Ectodermal cell (in vitro differentiated cells): ENCODE measurements at regions not wholly inside any gene's neighbourhood (a gene's known extent, or its start where the extent isn't known, plus 50 kb on each side); places are given as distances from the start of the nearest gene placed in this dataset.

Experiments
- H3K27ac ChIP-seq: 2 replicates; pipeline ENCODE4 v1.7.0; 2013; ENCODE audit warnings: mild to moderate bottlenecking, low read depth, low read length; ENCODE audit not compliant: insufficient read depth, poor library complexity, severe bottlenecking
- H3K27me3 ChIP-seq: 2 replicates; pipeline ENCODE4 v1.7.0; 2013; ENCODE audit warnings: mild to moderate bottlenecking, low read length; ENCODE audit not compliant: insufficient read depth, control insufficient read depth, poor library complexity, severe bottlenecking
- H3K36me3 ChIP-seq: one replicate; pipeline ENCODE4 v1.7.0; 2013; ENCODE audit warnings: low read length; ENCODE audit not compliant: control insufficient read depth, insufficient read depth
- H3K4me1 ChIP-seq: one replicate; pipeline ENCODE4 v1.7.0; 2013; ENCODE audit warnings: low read length; ENCODE audit not compliant: control insufficient read depth, insufficient read depth
- H3K4me3 ChIP-seq: 2 replicates; pipeline ENCODE4 v1.7.0; 2013; ENCODE audit warnings: low read depth, low read length, control low read depth; ENCODE audit not compliant: insufficient read depth
- H3K9me3 ChIP-seq: 2 replicates; pipeline ENCODE4 v1.7.0; 2013; ENCODE audit warnings: mild to moderate bottlenecking, low read length, moderate library complexity; ENCODE audit not compliant: control insufficient read depth
- WGBS, 2 experiments: methylation state at CpG; one replicate each; pipeline ENCODE4 v1.1.7; 2013; ENCODE audit warnings: missing lambda C conversion rate in 2 of 2; 5-methylcytosine and 5-hydroxymethylcytosine counted together

- H3K4me1 ChIP-seq: peaks cover 5% of the 10 kb centered on the region
- no peaks in the 10 kb centered on the region for H3K27me3 ChIP-seq
- 93 to 96% methylated on average over 2 of the region's 2 CpGs for WGBS, 2 experiments
- no peak overlapping the region for H3K27ac ChIP-seq
- no peaks in the 10 kb centered on the region for H3K36me3 ChIP-seq
- H3K9me3 ChIP-seq: no peaks in the 10 kb centered on the region
- no peak overlapping the region for H3K4me3 ChIP-seq
Observed at GRCh38 chr2:6394276-6394675, 471.4 kb downstream of the CMPK2 start.

DNA sequence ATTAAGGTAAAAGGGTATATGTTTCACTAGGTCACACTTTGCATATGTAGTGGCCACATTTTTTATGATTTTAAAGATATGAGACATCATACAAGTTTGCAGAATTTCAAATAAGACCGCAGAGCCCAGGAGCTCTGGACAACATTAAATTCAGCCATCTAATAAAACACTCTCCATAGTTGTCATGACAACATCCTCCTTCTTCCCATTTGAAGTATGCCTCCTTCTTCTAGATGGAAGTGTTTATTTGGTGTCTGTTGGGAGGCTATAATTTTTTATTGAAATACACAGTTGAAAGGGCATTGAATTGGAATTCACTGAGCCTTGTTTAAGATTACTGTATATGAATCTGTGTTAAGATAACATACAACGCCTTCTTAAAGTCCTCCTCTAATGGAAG, 467.3 kb downstream of the CMPK2 start:
- 89 to 100% methylated on average over 1 of the region's 2 CpGs for WGBS, 2 experiments
- no peak overlapping the region for H3K27ac ChIP-seq
- no peaks in the 10 kb centered on the region for H3K9me3 ChIP-seq
- no peaks in the 10 kb centered on the region for H3K27me3 ChIP-seq
- H3K36me3 ChIP-seq: no peaks in the 10 kb centered on the region
- no peak overlapping the region for H3K4me3 ChIP-seq
- H3K4me1 ChIP-seq: no peaks in the 10 kb centered on the region

DNA sequence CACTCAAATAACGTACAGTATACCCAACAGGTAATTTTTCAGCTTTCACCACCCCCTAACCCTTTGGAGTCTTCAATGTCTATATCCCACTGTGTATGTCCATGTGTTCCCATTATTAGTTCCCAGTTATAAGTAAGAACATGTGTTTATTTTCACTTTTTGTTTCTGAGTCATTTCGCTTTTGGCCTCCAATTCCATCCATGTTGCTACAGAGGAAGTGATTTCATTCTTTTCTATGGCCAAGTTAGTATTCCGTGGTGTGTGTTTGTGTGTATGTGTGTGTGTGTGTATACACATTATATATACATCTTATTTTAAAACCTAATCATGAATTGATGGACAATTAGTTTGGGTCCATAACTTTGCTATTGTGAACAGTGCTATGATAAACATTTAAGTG, 464.4 kb downstream of the CMPK2 start:
- Histone ChIP-seq H3K27me3 (no peaks in the 10 kb centered on the region), H3K4me3 (no peak overlapping the region), H3K36me3 (no peaks in the 10 kb centered on the region), H3K27ac (no peak overlapping the region), H3K4me1 (no peaks in the 10 kb centered on the region), H3K9me3 (no peaks in the 10 kb centered on the region)
- 88 to 99% methylated on average over 1 to 3 of the region's 3 CpGs for WGBS, 2 experiments

- 94 to 96% methylated on average over 2 of the region's 2 CpGs for WGBS, 2 experiments
- Histone ChIP-seq H3K4me1 (no peaks in the 10 kb centered on the region), H3K27ac (no peak overlapping the region), H3K9me3 (no peaks in the 10 kb centered on the region), H3K4me3 (no peak overlapping the region), H3K36me3 (no peaks in the 10 kb centered on the region), H3K27me3 (no peaks in the 10 kb centered on the region)
Observed at GRCh38 chr2:6408057-6408456, 457.6 kb downstream of the CMPK2 start.

DNA sequence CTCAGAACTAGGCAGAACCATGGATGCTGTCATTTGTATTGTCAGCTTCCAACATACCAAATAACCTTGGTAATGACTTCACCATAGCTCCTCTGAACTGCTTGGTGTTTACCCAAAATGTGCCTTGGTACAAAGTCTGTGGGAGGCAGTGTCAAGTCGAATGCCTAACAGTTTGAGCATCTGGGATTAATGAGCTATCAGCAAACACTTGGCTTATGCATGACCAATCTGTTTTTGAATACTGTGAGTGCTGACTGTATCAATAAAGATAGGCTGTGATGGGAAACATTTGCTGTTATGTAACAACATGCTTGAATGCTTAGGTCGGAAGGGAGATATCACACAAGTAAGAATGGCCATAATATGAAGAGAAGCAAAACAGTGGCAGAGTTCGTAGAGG, 455.4 kb downstream of the CMPK2 start:
- H3K27me3 ChIP-seq: no peaks in the 10 kb centered on the region
- no peaks in the 10 kb centered on the region for H3K9me3 ChIP-seq
- no peaks in the 10 kb centered on the region for H3K36me3 ChIP-seq
- H3K4me3 ChIP-seq: no peak overlapping the region
- H3K27ac ChIP-seq: no peak overlapping the region
- WGBS, 2 experiments: 91 to 95% methylated on average over 3 of the region's 3 CpGs
- H3K4me1 ChIP-seq: no peaks in the 10 kb centered on the region

- Histone ChIP-seq H3K27ac (no peak overlapping the region), H3K27me3 (no peaks in the 10 kb centered on the region), H3K4me1 (no peaks in the 10 kb centered on the region), H3K36me3 (no peaks in the 10 kb centered on the region), H3K4me3 (no peak overlapping the region), H3K9me3 (no peaks in the 10 kb centered on the region)
- 96 to 99% methylated on average over 2 to 3 of the region's 3 CpGs for WGBS, 2 experiments
Observed at GRCh38 chr2:6412533-6413091, 453.1 kb downstream of the CMPK2 start.

DNA sequence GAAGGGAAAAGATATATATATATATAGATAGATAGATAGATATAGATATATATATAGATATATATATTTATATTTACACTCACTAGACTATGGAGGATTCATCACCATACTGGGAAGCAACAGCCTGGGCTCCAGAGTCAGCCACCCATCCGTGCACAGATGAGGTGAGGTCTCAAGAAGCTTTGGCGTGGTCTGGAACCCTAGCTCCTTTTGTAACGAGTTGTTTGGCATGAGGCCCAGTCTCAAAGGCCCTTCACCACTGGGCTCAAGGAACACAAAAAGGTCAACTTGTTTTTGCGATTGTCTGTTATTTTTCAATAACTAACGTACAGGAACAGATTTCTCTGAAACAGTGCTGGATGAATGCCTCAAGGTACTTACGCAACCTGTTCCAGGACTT, 448.7 kb downstream of the CMPK2 start:
- WGBS, 2 experiments: 93 to 95% methylated on average over 6 of the region's 6 CpGs
- Histone ChIP-seq H3K4me3 (no peak overlapping the region), H3K27me3 (no peaks in the 10 kb centered on the region), H3K4me1 (no peaks in the 10 kb centered on the region), H3K36me3 (no peaks in the 10 kb centered on the region), H3K9me3 (no peaks in the 10 kb centered on the region), H3K27ac (no peak overlapping the region)

GRCh38 chr2:6418291-6418690, 447.4 kb downstream of the CMPK2 start:
- 6 to 22% methylated on average over 1 of the region's 1 CpG for WGBS, 2 experiments
- Histone ChIP-seq H3K36me3 (no peaks in the 10 kb centered on the region), H3K4me3 (no peak overlapping the region), H3K27me3 (no peaks in the 10 kb centered on the region), H3K27ac (no peak overlapping the region), H3K4me1 (no peaks in the 10 kb centered on the region), H3K9me3 (no peaks in the 10 kb centered on the region)

- H3K36me3 ChIP-seq: no peaks in the 10 kb centered on the region
- no peaks in the 10 kb centered on the region for H3K4me1 ChIP-seq
- no peaks in the 10 kb centered on the region for H3K27me3 ChIP-seq
- H3K4me3 ChIP-seq: no peak overlapping the region
- 94 to 98% methylated on average over 11 of the region's 12 CpGs for WGBS, 2 experiments
- H3K9me3 ChIP-seq: no peaks in the 10 kb centered on the region
- no peak overlapping the region for H3K27ac ChIP-seq
Observed at GRCh38 chr2:6421138-6421730, 444.5 kb downstream of the CMPK2 start.

DNA sequence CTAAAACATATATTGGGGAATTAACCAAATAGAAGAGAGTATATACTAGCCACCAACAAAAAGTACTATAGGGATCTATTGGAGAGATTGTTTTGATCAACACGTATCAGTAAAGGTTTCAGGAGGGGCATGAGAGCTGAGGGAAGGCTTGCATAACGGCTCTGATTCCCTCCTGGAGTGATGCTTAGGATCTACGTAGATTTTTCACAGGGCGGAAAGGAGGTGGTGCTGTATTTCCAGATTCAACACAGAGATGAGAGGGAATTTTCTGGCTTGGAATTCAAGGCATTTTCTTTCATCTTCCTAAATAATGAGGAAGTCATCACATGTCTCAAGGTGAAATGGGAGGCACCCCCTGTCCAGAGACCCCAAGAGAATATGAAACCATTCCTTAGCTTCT, 443.8 kb downstream of the CMPK2 start:
- Histone ChIP-seq H3K27ac (no peak overlapping the region), H3K4me3 (no peak overlapping the region), H3K36me3 (no peaks in the 10 kb centered on the region), H3K4me1 (no peaks in the 10 kb centered on the region), H3K27me3 (no peaks in the 10 kb centered on the region), H3K9me3 (no peaks in the 10 kb centered on the region)
- 56 to 59% methylated on average over 4 of the region's 4 CpGs for WGBS, 2 experiments

DNA sequence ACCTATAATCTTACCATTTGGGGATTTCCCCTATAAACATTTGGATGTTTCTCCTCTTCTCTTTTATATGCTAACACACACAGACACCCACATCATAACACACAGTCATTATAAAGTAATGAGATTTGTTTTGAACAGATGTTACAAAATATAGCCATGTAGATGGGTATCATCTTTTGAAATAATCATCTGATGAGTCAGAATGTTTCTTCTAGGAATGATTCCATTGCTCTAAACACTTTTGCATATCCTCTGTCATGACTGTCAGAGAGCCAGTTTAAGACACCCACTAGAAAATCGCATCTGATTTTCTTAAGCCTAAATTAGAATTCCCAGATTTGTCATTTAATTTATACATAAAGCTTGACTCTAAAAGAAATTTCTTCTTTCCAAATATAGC, 442.6 kb downstream of the CMPK2 start:
- H3K36me3 ChIP-seq: no peaks in the 10 kb centered on the region
- no peaks in the 10 kb centered on the region for H3K9me3 ChIP-seq
- no peak overlapping the region for H3K27ac ChIP-seq

More for the DNA sequence above, 442.6 kb downstream of the CMPK2 start:
- no peak overlapping the region for H3K4me3 ChIP-seq
- no peaks in the 10 kb centered on the region for H3K4me1 ChIP-seq
- no peaks in the 10 kb centered on the region for H3K27me3 ChIP-seq
- WGBS, 2 experiments: 85 to 100% methylated on average over 1 of the region's 1 CpG
